GF-D8 (cell line): ENCODE measurements at regions not wholly inside any gene's neighbourhood (a gene's known extent, or its start where the extent isn't known, plus 50 kb on each side); places are given as distances from the start of the nearest gene placed in this dataset.
"Not testable (repeated sequence)": the region's sequence is repeated elsewhere in the genome, so short reads cannot be mapped to it uniquely, and the experiment has no call there.

Source experiments
- DNase-seq: peaks from one replicate; lab custom pipeline; 2025; lab: John Stamatoyannopoulos, UW

GRCh38 chr10:64416011-64416410 lies 894.8 kb downstream of the REEP3 start:
- no peak for DNase-seq

GRCh38 chr10:64419461-64419860 lies 898.3 kb downstream of the REEP3 start:
- no peak for DNase-seq

- DNase-seq: no peak
Measured at GRCh38 chr10:64426745-64427144, 905.5 kb downstream of the REEP3 start.

- DNase-seq: no peak
Measured at GRCh38 chr10:64430690-64431323, 909.6 kb downstream of the REEP3 start.

- not testable (repeated sequence) for DNase-seq
Measured at GRCh38 chr10:64441872-64442271, 920.7 kb downstream of the REEP3 start.

GRCh38 chr10:64444163-64444562 lies 923.0 kb downstream of the REEP3 start:
- no peak for DNase-seq

- no peak for DNase-seq
Measured at GRCh38 chr10:64444564-64444963, 923.4 kb downstream of the REEP3 start.

- no peak for DNase-seq
Measured at GRCh38 chr10:64449603-64450002, 928.4 kb downstream of the REEP3 start.

GRCh38 chr10:64450312-64450711 lies 929.1 kb downstream of the REEP3 start:
- DNase-seq: no peak

- no peak for DNase-seq
Measured at GRCh38 chr10:64454962-64455361, 933.8 kb downstream of the REEP3 start.

GRCh38 chr10:64458306-64458705 lies 937.1 kb downstream of the REEP3 start:
- DNase-seq: no peak

- DNase-seq: no peak
Measured at GRCh38 chr10:64463406-64463805, 942.2 kb downstream of the REEP3 start.

GRCh38 chr10:64465653-64466052 lies 944.5 kb downstream of the REEP3 start:
- no peak for DNase-seq

- DNase-seq: no peak
Measured at GRCh38 chr10:64468219-64468618, 947.0 kb downstream of the REEP3 start.

GRCh38 chr10:64476506-64476905 lies 955.3 kb downstream of the REEP3 start:
- no peak for DNase-seq

GRCh38 chr10:64477791-64478190 lies 956.6 kb downstream of the REEP3 start:
- DNase-seq: no peak

GRCh38 chr10:64484811-64485330 lies 963.7 kb downstream of the REEP3 start:
- no peak for DNase-seq

GRCh38 chr10:64486149-64486548 lies 964.9 kb downstream of the REEP3 start:
- DNase-seq: no peak

- no peak for DNase-seq
Measured at GRCh38 chr10:64486901-64487300, 965.7 kb downstream of the REEP3 start.

GRCh38 chr10:64494901-64495300 lies 973.7 kb downstream of the REEP3 start:
- no peak for DNase-seq

- DNase-seq: no peak
Measured at GRCh38 chr10:64497306-64497705, 976.1 kb downstream of the REEP3 start.

- no peak for DNase-seq
Measured at GRCh38 chr10:64501807-64502206, 980.6 kb downstream of the REEP3 start.

- no peak for DNase-seq
Measured at GRCh38 chr10:64502936-64503335, 981.7 kb downstream of the REEP3 start.

- no peak for DNase-seq
Measured at GRCh38 chr10:64503429-64503828, 982.2 kb downstream of the REEP3 start.
